CD4-positive, alpha-beta T cell treated with Interleukin-2 at 100 ng/mL for 4 hours (primary cell): ENCODE measurements at regions not wholly inside any gene's neighbourhood (a gene's known extent, or its start where the extent isn't known, plus 50 kb on each side); places are given as distances from the start of the nearest gene placed in this dataset.
"Not testable (repeated sequence)": the region's sequence is repeated elsewhere in the genome, so short reads cannot be mapped to it uniquely, and the experiment has no call there.

Source experiments
- DNase-seq: peaks from one replicate; pipeline ENCODE4 v3.0.0-alpha.2; 2020; ENCODE audit warnings: low spot score

DNA sequence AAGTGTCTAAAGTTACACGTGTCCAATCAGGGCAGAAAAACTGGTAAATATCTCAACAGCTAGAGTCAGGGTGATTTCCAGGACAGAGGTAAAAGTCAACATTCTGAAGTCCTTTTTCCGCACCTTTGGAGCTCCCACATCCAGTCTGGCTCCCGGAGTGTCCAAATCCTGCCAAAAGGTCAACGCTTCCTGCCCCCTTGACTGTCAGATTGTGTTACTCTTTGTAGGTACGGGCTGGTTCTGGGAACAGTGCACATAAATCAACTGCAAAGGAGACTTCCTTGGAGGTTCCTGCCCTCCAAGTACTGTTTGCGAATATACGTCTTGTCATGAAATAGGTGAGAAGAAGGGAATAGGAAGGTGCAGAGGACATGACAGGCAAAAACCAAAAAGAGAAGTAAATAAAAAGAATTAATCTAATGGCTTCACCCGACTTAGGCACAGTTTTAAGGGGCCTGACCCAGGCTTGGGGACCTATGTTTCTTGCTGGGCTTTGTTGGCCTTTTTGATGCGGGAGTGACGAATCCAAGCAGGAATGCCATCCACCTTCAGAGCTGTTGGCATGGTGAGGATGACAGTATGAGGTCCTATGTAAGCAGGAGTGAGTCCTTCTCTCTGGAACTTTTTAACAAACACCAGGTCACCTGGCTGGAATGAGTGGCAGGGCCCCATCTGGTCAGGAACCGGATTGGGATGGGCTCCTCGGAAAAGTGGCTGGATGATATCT is 155.4 kb downstream of the TRIM27 start:
- DNase-seq = no peak

DNA sequence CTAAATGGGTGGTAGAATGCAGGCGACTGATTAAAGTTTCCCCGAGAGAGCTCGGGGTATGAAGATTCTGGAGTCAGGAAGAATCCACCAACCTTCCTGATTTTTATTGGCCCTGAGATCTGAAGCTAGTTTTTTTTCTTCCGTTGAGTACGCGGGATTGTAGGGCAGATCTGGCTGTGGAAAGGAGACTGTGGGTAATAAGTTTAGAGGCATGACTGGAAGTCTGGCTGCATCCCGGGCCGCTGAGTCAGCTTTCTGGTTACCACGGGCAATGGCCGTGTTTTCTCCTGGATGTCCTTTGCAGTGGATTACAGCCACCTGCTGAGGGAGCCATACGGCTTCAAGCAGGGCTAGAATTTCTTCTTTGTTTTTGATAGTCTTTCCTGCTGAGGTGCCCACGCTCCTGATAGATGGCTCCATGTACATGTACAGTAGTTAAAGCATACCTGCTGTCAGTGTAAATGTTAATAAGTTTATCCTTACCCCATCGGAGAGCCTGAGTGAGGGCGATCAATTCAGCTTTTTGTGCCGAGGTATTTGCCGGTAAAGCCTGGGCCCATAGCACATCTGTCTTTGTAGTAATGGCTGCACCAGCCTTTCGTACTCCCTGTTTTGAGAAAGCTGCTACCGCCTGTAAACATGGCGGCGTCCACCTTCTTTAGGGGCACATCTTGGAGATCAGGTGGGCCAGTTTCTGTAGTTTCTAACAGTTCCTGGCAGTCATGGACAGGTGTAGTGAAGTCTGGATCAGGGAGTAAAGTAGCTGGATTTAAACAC is 154.0 kb downstream of the TRIM27 start:
- no peak for DNase-seq

DNA sequence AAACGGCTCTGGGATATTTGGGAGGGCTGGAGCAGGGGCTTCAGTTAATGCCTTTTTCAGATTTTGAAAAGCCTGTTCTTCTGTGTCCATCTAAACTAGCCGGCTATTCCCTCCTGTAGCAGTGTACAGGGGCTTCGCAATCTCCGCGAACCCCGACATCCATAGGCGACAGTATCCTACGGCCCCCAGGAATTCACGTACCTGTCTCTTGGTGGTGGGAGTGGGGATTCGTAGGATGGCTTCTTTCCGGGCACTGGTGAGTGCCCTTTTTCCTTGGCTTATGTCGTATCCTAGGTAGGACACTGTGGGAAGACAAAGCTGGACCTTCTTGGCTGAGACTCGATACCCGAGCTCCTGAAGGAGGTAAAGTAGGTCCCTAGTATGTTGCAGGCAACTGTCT is 153.1 kb downstream of the TRIM27 start:
- no peak for DNase-seq

DNA sequence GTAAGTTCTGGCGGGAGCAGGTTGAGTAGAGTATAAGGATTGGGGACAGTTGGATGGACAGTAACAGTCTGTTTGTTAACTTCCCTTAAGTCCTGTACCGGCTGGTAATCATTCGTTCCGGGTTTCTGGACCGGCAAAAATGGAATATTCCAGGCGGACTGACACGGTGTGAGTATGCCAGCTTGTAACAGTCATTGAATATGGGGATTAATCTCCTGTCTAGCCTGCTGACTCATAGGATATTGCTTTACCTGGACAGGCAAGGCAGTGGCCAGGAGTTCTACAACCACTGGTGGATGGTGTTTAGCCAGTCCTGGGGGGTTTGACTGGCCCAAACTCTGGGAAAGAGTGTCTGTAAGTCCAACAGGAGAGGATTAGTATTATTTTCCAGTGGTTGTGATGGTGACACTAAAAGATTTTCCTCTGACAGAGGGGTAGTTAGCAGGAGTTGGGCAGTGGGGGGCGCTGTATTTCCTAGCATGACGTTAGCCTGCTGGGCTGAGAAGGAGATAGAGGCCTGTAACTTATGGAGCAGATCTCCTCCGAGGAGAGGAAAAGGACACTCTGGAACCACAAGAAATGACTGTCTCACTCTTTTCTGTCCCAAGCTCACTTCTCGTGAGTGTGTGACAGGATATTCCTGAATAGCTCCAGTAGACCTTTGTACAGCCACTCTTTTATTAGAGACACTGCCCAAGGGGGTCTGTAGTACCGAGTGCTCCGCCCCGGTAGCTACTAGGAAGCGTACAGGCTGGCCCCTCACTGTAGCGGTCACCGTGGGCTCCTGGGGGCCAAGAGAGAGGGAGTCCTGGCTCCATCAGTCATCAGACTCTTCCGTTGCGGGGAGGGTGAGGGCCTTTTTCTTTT is 152.2 kb downstream of the TRIM27 start:
- DNase-seq = no peak

DNA sequence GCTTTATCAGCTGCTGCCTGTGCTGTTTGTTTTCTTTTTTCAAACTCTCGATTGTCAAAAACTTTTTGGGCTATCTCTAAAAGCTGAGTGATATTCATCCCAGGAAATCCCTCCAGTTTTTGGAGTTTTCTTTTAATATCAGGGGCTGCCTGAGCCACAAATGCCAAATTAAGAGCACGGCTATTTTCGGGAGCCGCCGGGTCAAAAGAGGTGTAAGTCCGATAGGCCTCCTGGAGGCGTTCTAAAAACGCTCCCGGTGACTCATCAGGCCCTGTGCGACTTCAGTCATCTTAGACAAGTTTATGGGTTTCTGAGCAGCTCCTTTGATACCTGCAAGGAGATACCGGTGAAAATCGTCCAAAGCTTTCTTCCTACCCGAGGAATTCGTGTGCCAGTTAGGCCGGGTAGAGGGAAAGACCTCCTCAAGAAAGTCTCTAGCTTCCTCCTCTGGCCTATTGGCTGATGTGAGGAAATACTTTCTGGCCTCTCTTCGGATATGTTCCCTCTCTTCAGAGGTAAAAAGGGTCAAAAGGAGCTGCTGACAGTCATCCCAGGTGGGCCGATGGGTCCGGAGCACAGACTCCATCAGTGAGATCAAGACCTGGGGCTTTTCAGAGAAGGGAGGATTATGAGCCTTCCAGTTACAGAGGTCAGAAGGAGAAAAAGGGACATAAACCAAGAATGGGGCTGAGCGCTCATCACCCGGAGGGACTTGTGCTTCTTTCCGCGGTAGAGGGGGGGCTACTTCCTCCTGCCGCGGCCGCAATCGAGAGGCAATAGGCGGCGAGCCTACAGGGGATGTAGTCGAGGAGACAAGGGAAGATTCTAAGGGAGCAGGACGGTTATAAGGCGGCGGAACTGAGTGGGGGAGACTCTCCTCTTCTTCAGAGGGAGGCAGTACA is 151.1 kb downstream of the TRIM27 start:
- DNase-seq = no peak

DNA sequence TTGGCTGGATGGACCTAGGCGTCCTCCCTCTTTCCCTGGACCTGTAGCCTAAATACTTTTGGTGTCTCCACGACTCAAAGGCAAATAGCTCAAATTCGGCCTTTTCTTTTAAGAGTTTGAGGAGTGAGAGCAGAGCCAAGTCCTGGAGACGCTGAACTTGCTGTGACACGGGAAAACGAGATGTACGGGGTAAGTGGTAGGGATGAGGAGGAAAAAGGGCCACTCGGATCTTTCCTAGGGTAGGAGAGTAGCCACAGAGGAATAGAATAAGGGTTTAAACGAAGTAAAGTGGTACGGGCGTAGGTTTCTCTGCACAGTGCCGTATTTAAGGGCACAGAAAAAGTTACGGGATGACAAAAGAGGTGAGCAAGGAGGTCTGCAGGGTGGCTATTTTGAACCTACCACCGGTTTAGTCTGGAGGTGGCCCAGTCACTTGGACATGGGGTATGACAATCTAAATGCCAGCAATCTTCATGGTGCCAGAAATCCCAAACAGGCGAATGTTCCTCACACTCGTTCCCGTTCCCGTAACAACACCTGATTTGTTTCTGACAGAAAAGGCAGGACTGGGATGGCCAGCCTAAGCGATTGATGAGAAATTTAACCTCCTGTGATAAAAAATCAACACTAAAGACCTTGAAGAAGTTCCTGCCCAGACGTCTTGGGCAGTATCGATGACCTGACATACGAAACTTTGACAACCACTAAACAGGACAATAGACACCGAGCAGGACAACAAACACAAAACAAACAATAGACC is 149.3 kb downstream of the TRIM27 start:
- no peak for DNase-seq

DNA sequence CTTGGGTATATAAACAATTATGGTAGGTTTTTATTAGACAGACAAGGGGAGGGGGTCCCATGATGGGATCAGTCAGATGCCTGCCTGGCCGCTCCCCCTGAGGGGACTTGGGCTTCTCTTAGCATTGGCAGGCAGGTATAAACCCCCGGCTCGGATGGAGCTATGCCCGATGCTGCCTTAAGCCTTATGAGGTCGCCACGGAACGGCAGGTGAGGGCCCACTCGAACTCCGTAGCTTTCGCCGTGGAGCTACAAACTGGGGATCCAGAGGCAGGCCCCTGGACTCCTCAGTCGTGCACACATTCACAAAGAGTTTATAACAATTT is 148.8 kb downstream of the TRIM27 start:
- DNase-seq = no peak

DNA sequence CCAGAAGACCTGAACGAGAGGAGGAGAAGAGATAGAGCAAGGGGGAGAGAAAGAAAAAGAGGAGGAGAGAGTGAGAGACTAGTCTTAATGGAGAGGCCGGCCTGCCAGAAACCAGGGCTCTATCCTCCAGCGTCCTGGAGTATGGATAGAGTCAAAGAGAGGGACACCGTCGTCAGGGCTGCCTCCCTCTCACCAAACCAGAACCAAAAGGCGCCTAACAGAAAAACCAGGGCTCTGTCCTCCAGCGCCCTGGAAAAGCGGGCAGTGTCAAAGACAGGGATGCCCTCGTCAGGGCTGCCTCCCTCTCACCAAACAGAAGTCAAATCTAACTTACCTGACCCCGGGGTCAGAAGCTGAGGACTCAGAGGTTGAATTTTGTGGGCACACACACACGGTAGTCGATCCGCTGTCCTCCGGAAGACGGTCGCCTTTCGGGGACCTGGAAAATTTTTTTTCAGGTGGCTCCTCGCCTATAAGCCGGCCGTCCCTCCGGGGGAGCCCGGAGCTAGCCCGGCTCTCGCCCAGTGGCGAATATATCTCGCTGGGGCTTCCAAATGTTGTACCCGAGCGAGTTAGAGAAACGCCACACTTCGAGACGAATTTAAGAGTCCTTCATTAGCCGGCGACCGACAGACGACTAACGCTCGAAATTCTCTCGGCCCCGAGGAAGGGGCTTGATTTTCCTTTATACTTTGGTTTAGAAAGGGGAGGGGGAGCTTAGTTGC is 148.2 kb downstream of the TRIM27 start:
- no peak for DNase-seq

DNA sequence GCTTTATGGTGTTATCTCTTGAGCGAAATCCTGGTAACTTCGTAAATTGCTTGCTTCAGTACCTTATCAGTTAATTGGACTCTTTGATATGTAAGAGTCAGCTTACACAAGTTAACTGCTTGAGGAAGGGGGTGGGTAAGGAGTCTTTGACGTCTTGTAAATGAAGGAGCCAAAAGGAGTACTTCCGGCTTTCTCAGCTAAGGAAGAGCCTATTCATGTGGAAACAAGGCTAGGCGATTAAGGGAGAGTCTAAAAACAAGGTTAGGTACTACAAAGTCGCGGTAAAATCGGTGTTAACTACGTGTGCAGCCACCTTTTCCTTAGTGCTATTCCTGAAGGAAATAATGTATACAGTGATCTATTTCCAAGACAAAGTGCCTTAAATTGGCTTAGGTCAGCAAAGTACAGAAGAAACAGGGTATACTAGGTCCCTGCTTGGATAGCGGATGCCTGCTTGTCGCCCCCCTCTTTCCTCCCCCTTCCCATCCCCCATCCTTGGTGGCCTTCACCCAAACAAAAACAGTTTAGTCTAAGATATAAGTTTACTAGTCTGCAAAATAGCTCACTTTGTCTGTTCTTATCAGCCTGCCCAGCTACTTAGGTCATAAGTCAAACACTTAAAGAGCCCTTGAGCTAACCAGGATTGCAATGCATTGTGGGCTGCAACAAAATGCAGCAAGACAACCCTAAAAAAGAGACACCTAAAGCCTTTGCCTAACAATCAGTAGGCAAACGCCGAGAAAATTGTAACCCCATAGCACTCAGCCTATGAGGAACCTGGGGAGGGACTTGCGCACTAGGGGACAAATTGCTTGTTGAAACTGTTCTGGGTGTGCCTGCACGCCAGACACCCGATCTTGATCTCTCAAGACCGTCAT is 147.3 kb downstream of the TRIM27 start:
- no peak for DNase-seq

DNA sequence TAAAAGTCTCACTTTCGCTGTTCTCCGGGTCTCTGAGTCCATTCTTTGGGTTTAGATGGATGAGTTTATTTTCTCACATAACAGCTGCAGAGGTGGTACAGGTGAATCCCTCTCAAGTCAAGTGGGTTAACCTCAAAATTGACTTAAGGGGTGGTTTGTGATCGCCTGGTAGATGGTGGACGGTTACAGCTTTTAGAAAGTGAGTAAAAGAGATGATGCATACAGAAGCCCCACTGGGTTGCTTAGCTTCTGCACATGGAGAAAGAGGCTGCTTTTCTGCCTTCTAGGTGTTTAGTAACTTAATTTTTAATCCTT is 146.7 kb downstream of the TRIM27 start:
- DNase-seq = no peak

DNA sequence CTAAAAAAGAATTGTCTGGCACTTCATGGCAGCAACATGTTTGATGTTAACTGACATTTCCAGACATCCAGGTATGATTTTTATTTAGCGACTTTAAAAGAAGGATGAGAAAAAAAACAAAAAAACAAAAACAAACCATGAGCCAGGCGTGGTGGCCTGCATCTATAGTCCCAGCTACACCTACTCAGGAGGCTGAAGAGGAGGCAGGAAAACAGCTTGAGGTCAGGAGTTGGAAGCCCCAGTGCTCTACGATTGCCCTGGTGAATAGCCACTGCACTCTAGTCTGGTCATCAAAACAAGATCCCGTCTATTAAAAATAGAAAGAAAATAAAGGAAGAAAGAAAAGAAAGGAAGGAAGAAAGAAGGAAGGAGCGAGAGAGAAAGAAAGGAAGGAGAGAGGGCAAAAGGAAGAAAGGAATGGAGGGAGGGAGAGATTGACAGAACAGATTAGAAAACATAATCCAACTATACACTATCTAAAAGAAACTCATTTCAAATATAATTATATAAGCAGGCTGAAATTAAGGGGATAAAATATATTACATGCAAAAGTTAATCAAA is 141.6 kb downstream of the TRIM27 start:
- no peak for DNase-seq

DNA sequence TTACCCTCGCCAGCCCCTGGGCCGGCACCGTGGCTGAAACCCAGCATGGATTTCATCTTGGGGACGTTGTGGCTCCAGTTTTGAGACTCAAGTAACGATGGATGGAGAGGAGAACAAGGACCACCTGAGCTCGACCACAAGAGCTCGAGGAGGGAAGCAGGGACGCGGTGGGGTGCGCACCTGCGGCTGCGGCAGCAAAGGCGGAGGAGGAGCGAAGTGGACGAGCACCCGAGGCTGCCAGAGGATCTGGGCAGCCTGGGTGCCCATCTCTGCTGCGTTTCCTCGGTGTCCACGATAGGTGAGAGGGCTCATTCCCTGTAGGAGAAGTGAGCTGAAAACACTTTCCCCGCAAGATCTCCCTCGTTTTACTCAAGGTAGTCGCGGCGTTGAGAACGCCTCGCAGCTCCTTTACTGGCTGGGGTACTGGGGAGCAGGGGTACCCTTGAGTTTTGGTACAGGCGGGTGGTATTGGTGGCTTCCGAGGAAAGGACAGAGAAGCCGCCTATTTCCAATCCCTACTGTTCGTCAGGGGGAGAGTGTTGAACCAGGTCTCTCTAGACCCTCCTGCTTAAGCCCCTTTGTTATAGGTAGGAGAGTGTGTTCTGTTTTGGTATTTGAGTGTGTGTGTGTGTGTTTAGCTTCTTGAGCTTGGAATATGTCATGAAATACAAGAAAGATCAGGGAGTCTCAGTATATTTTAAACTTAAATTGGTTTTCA is 137.7 kb downstream of the TRIM27 start:
- no peak for DNase-seq

DNA sequence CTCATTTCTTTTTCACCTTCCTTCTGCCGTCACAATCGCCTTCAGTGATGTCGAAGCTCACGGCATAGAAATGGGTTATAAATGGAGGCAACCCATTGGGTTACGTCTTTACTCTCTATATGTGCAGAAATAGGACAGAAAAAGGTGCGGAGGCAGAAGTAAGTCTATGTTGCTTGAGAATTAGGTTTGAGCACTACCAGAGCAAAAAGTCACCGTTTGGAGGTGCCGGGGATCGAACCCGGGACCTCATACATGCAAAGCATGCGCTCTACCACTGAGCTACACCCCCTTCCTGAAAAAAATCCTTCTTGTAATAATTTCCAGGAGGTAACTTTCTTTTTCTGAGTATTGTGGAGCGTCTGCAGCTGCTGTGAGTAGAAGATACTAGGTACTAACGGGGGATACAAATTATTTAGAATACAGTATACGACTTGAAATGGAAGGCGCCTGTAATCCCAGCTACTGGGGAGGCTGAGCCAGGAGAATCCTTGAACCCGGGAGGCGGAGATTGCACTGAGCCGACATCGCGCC is 134.2 kb downstream of the TRIM27 start:
- DNase-seq = no peak

DNA sequence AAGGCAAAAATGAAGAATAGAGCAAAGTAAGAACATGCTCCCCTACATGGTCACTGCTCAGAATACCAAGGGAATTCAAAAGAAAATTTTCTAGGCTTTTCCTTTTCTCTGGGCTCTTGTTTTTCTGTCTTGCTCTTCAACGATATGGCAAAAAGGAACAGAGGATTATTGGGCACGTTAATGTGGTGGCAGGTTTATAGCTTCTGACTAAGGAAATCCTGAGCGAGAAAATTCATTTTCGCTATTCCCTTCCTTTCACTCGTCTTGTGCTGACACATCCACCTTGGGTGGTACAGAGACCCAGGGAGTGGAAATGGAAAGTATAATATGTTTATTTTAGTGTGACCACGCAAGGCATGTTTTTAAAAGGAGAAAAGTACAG is 132.8 kb downstream of the TRIM27 start:
- DNase-seq = no peak

DNA sequence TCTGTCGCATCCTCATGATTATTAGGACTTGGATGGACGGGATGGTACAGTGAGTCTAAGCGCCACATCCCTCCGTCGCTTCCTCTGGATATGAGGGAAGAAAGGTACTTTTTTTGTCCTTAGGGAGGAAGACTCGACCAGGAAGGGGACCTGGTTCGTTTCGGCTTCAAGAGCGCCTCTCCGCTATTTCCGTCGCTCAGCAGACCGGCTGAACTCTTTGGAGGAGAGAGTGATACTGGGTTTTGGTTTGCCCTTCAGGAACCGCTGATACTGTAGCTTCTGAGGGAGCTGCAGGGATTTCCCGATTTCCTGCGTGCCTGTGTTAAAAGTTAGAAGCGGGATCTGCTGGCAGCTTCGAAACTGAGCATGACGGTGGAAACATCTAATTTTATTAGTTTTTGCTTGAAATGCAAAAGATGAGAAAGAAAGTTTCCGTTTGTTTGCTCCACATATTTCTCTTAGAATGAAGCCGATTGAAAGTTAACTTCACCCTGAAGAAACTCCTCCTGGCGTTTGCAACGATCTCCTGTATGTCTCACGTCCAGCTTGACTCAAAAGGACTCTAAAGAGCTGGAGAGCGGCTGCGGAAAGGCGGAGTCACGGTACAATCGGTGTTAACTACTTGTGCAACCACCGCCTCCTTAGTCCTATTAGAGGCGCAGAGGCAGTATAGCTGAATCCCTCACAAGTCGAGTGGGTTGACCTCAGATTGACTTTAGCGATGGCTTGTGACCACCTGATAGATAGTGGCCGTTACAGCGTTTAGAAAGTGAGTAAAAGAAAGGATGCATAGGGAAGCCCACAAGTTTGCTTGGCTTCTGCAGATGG is 129.4 kb downstream of the TRIM27 start:
- no peak for DNase-seq

DNA sequence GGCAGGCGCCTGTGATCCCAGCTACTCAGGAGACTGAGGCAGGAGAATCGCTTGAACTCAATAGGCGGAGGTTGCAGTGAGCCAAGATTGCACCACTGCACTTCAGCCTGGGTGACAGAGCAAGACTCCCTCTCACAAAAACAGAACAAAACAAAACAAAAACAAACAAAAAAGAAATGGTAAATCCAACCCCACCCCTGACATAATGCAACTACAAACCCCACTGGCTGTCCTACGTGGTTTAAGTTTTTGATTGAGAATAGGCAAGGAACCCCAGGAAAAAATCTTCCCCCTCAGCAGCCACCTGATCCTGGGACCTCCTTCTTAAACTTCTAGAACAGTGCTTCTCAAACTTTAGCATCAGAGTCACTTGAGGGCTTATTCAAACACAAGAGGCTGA is 123.1 kb downstream of the TRIM27 start:
- DNase-seq = not testable (repeated sequence)
